ENCODE measurements at regions not wholly inside any gene's neighbourhood (a gene's known extent, or its start where the extent isn't known, plus 50 kb on each side); places are given as distances from the start of the nearest gene placed in this dataset.
A peak's percentile ranks its signal among the peaks of the same experiment; 100 is the strongest.

- DNase-seq = no peak
These were observed 185.4 kb downstream of the FBXO15 start for GRCh38 chr18:73962256-73962655.

GRCh38 chr18:73961804-73962203 lies 185.8 kb downstream of the FBXO15 start:
- DNase-seq = no peak

- DNase-seq = no peak
These were observed 188.3 kb downstream of the FBXO15 start for GRCh38 chr18:73959352-73959751.

GRCh38 chr18:73954268-73954667 lies 193.4 kb downstream of the FBXO15 start:
- DNase-seq = no peak

DNA sequence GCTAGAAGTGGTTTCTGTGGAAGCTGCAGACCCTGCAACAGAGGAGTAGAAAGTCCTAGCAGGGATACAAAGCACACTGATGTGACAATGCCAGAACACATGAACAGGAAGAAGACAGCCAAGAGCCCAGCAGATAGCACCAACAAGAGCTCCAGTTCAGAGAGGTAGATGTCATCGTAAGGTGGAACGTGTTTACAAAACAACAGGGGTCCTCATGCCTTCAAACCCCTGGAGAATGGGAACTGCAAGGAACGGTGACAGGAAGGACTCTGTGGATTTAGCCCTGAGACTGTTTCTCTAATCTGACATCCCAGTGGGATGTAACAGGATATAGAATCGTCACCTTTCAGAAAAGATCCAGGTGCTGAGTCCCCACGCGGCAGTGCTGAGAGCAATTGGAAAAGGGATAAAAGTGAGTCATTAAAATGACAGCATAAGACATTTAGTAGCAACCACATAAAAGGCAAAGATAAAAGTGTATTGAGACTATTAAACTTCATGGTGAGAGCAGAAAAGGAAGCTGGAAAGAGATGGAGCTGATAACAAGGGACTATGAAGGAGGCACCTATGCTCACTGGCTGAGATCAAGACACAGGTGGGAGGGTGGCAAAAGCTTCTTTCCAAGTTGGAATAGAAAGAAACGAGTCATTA lies 195.2 kb downstream of the FBXO15 start:
- DNase-seq = no peak

DNA sequence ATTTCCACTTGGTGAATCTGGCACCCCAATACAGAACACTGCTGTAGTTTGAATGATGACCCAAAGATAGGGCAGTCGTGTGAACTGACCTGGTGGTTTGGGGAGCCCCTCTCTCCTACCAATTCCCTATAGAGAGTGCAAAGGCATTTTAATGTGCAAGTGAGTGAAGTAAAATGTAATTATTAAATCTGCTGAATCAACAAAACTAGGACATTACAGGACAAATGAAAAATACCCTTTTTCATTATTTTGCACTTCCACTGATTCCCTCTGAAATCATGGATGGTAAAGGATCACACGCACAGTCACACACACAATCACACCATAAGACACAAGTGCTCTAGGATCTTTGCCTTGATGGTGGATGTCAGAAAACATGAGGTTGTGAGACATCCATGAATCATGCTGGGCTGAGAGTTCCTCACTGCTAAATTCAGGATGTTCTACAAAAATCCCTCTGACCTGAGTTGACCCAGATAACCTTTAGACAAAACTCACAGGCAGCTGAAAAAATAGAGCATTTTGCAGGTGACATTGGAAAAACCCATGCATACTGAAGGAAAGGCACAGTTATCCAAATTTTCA lies 197.4 kb downstream of the FBXO15 start:
- DNase-seq = no peak

DNA sequence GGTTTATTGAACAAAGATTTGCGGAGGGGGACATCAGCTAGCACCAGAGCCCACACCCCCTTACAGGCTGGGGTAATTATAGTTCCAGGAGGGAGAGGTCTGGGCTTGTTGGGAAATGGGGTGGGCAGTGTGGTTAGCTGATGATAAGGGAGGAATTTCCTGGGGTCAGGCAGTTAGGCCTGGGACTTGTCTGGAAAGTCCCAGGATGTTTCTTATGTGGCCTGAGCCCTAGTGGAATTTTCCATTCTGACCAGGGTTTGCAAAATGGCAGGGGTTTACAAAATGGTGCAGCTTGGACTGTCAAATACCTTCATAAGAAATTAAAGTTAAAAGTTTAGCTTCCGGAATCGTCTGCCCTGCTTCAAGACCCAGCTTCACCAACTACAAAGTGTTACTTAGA lies 199.1 kb downstream of the FBXO15 start:
- DNase-seq = no peak

DNA sequence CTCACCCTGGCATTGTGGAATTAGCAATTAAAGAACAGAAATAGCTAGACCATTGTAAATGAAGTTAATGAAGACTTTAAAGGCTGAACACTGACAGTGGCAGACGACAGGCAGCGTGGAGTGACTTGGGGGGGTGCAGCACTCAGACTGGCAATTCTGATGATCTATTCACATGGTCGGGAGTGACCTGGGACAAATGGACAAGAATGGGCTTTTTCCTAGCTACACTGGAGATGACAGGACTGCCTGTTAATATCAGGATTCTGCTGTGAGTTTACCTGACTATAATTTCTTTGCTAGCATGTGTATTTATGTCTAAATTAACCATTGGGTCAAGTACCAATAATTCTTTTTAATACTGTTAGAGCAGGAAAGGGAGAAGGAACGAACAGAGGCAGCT lies 199.6 kb downstream of the FBXO15 start:
- no peak for DNase-seq

- DNase-seq = peak; percentile 24
These were observed 200.3 kb downstream of the FBXO15 start for GRCh38 chr18:73947180-73947921.

DNA sequence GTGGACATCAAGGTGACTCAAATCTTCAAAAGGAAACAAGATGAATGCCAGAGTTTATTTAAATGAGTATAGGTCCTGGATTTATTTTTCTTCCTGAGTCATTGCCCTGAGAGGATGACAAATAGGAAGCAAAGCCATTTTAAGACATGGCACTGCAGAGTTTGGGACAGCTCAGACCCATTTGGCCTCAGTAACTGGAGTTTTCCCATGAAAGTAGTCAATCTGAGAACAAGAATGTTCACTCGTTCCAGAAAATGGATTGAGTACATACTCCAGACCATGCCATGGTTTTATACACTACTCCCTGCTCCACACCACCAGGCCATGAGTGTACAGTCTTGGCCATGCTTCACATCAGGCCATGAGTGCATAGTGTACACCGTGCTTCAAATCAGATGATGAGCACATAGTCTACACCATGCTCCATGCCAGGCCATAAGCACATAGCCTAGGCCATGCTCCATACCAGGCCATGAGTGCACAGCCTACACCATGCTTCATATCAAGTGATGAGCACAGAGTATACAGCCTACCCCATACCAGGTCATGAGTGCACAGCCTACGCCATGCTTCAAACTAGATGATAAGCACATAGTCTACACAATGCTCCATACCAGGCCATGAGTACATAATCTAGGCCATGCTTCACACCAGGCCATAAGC lies 202.4 kb downstream of the FBXO15 start:
- DNase-seq = no peak

DNA sequence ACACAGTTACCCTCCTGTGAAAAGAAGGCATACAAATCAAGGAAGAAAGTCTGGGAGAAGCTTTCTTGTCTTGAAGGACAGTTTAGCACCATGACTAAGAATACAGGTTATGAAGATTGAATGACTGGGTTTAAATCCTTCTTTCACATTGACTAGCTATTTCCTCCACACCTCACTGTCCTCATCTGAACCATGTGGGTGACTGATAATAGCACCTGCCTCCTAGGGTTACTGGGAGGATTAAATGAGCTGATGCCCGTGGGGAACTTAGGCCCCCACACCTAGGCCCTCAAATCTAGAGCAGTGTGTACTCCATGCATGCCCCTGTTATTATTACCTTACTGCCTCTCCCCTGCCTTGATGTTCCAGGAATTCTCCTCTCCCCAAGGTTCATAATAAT lies 202.9 kb downstream of the FBXO15 start:
- DNase-seq = no peak

- DNase-seq = no peak
These were observed 203.9 kb downstream of the FBXO15 start for GRCh38 chr18:73943763-73944162.

GRCh38 chr18:73942956-73943355 lies 204.7 kb downstream of the FBXO15 start:
- DNase-seq = no peak

DNA sequence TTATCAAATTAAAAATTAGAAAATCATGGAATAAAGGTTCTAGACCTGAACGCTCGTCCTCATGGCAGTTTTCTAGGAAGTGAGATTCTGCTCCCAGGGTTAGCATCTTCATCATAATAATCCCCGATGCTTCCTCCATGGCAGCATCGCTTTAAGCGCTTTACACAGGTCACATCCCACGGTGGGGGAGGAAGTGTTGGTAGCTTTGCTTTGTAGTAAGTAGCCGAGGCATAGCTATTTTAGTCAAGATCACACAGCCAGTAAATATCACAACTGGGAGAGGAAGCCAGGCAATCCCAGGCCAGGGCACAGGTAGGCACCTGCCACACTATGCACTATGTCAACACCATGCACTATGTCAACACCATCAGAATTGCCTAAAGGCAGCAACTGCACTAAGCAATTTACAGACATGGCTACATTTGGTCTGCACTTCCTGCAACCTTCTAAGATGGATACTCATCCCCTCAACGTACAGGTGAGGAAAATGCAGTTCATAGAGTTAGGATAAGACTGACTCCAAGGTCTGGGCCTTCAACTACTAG lies 205.5 kb downstream of the FBXO15 start:
- DNase-seq = no peak

DNA sequence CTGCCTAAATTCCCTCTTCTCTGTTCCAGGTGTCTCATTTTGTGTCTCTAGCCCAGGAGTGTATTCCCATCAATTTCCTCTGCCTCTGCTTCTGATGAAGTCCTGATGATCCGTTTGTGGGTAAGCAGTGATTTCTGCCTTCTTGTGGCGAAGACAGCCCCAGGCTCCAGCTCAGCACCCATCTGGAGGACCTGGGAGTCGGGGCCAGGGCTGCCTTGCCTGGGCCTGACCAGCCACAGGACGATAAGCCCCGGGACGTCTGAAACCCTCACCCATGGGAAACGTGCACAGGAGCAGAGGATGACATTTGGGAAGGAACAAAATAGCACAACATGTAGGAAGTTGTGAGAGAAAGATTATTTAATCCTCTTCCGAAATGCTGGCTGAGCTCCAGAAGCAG lies 206.9 kb downstream of the FBXO15 start:
- no peak for DNase-seq

DNA sequence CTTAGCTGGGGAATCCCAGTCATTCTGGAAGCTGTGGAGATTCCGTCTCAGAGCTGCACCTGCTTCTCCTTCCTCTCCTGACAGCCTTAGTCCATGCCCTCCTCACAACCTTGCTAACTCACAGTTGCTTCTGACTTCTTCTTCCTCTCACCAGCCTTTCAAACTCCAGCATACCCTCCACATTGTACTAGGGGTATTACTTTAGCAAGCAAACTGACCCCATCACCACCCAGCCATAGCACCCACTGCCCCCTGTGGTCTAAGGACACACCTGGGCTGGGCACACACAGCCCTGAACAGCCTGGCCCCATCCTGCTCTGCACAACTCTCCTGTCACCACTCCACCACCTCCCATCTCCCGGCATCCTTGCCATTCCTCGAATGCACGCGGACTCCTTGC lies 208.2 kb downstream of the FBXO15 start:
- DNase-seq = no peak

- DNase-seq = no peak
These were observed 213.9 kb downstream of the FBXO15 start for GRCh38 chr18:73933685-73934084.

- no peak for DNase-seq
These were observed 214.7 kb downstream of the FBXO15 start for GRCh38 chr18:73932976-73933375.

DNA sequence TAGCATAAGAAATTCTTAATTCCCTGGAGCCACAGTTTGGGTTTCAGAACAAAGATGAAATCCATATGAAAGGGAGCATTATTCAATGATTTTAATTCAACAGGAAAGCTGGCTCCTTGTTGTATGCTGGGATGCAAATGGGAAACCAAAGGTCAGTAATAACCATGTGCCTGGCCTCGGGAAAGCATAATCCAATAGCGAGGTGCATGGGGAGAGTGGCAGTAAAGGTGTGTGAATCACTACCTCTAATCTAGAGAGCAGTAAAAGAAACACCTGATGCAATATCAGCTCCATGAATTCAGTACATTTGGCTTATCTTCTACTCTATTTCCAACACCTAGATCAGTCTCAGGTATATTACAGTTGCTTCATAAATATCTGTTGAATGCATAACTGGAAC lies 220.1 kb downstream of the FBXO15 start:
- DNase-seq = no peak

DNA sequence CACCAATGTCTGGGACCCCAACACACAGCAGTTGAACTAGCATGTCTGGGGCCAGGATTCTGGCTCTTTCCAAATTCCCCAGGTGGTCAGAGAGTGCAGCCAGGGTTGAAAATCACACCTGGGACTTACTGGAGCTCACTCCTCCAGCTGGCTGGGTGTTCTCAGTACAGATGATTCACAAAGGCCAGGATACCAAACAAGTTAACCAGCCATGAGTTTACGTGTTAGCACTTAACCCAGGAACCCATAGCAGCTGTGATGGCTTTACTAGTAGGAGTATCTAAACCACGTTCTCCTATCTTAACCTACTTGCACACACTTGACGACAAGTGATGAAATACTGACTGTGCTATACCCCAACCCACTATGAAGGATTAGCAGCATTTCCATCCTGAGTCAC lies 222.8 kb downstream of the FBXO15 start:
- DNase-seq = no peak

DNA sequence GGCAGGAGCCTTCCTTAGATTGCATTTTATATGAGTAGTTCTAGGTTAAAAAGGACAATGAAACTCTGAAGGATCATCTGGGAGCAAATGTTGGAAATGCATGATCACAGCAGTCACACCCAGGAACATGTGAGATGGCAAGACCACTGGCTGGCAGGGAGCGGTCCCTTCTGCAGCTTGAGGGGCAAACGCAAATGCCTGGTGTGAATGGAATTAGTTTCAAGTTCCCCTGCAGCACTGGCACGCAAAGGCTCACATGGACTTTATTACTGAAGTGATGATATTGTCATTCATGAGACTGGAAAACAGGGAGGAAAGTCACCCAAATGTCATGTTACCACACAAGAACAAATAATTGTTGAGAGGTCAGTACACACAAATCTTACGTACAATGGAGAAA lies 223.3 kb downstream of the FBXO15 start:
- no peak for DNase-seq

DNA sequence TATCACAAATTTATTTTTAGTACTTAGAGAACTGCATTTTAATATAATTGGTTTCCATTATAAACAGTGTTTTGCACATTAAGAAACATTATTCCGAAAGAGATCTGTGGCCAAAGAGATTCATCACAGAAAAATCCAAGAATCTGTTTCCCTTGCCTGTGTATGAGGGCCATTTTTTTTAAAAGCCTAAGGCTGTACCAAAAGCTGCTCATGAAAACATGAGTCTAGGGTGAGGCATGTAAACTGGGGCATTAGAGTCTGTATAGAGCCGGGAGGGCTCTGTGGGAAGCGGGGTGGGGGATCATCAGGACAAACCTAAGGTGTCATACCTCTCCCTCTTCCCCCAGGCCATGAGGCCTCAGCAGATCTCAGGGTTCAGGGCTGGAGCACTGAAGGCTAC lies 223.8 kb downstream of the FBXO15 start:
- no peak for DNase-seq

DNA sequence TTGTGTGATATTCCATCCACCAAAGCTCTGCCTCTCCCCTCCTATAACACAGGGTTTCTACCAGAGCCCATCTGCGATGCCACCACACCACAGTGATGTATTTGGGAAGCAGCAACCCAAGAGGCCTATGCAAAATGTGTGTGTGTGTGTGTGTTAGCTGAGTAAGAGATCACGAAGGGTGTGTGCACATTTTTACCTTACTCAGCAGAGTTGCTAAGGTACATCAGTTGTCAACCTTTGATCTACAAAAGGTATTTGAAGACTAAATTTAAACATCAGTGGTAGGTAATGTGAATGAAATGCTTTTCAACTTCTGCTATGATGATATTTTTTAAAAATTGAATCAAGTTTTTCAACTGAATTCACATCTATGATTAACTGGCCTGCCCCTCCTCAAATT lies 227.6 kb downstream of the FBXO15 start:
- no peak for DNase-seq

All from occipital lobe (tissue), 1 donor.